ENCODE measurements at regions not wholly inside any gene's neighbourhood (a gene's known extent, or its start where the extent isn't known, plus 50 kb on each side); places are given as distances from the start of the nearest gene placed in this dataset.
A peak's percentile ranks its signal among the peaks of the same experiment; 100 is the strongest.

- ATAC-seq (no peak), DNase-seq (no peak)
- intact Hi-C loops (cut with DNase I): no loop called here
- Histone ChIP-seq H3K4me1 (no peaks in the 10 kb centered on the region), H3K27ac (no peak overlapping the region), H3K9me3 (no peaks in the 10 kb centered on the region), H3K36me3 (no peaks in the 10 kb centered on the region), H3K4me3 (no peak overlapping the region), H3K27me3 (ENCODE audit: low read depth) (peaks cover 5% of the 10 kb centered on the region)
- no peak for TF ChIP-seq CTCF (IDR thresholded peaks at IDR 0.05)
Observed at GRCh38 chr18:51442012-51442411, 244.5 kb upstream of the MEX3C start.

GRCh38 chr18:51446571-51447210, 249.2 kb upstream of the MEX3C start:
- H3K4me1 ChIP-seq: no peaks in the 10 kb centered on the region
- intact Hi-C loops (cut with DNase I): no loop called here
- no peak for TF ChIP-seq CTCF (IDR thresholded peaks at IDR 0.05)
- no peak for DNase-seq
- no peak for ATAC-seq
- H3K36me3 ChIP-seq: no peaks in the 10 kb centered on the region
- no peak overlapping the region for H3K27ac ChIP-seq
- H3K4me3 ChIP-seq: no peak overlapping the region
- H3K9me3 ChIP-seq: no peaks in the 10 kb centered on the region
- H3K27me3 ChIP-seq (ENCODE audit: low read depth): peaks cover 5% of the 10 kb centered on the region

- no peak for DNase-seq
- Histone ChIP-seq H3K27ac (no peak overlapping the region), H3K36me3 (no peaks in the 10 kb centered on the region), H3K4me3 (no peak overlapping the region), H3K4me1 (no peaks in the 10 kb centered on the region), H3K9me3 (no peaks in the 10 kb centered on the region), H3K27me3 (ENCODE audit: low read depth) (peaks cover 5% of the 10 kb centered on the region)
- peak in 1 of 2 donors; percentile 37 for ATAC-seq
- intact Hi-C loops (cut with DNase I): no loop called here
- TF ChIP-seq CTCF (IDR thresholded peaks at IDR 0.05): no peak
Observed at GRCh38 chr18:51447351-51448342, 250.2 kb upstream of the MEX3C start.

GRCh38 chr18:51448949-51449348, 251.5 kb upstream of the MEX3C start:
- no peak overlapping the region for H3K4me3 ChIP-seq
- TF ChIP-seq CTCF (IDR thresholded peaks at IDR 0.05): no peak
- intact Hi-C loops (cut with DNase I): no loop called here
- H3K27ac ChIP-seq: no peak overlapping the region
- no peak for ATAC-seq
- H3K27me3 ChIP-seq (ENCODE audit: low read depth): peaks cover 1% of the 10 kb centered on the region
- H3K9me3 ChIP-seq: no peaks in the 10 kb centered on the region
- no peaks in the 10 kb centered on the region for H3K36me3 ChIP-seq
- no peaks in the 10 kb centered on the region for H3K4me1 ChIP-seq
- DNase-seq: no peak

GRCh38 chr18:51453594-51453993, 256.1 kb upstream of the MEX3C start:
- no peak overlapping the region for H3K4me3 ChIP-seq
- no peak for TF ChIP-seq CTCF (IDR thresholded peaks at IDR 0.05)
- no peaks in the 10 kb centered on the region for H3K9me3 ChIP-seq
- H3K36me3 ChIP-seq: no peaks in the 10 kb centered on the region
- intact Hi-C loops (cut with DNase I): no loop called here
- DNase-seq (no peak), ATAC-seq (no peak)
- no peak overlapping the region for H3K27ac ChIP-seq
- H3K4me1 ChIP-seq: no peaks in the 10 kb centered on the region
- no peaks in the 10 kb centered on the region for H3K27me3 ChIP-seq (ENCODE audit: low read depth)

All from lower lobe of right lung (tissue), 2 donors.